GM13977 (cell line): ENCODE measurements at regions not wholly inside any gene's neighbourhood (a gene's known extent, or its start where the extent isn't known, plus 50 kb on each side); places are given as distances from the start of the nearest gene placed in this dataset.

ENCODE experiments used
- DNase-seq: peaks from one replicate; pipeline ENCODE4 v3.0.0; 2012; ENCODE audit warnings: low spot score
- in situ Hi-C: fragments of 300-500 bp; cut with MboI; formaldehyde crosslinking; loops from one replicate; pipeline ENCODE4 v1.12.0; 2022; ENCODE audit warnings: low sequenced_read_pairs, low pct_unique_long_range_greater_than_20kb, mixed read lengths, inconsistent platforms; ENCODE audit not compliant: unreplicated experiment
- TF ChIP-seq, protein P1 (sequence below): IDR thresholded peaks from 2 replicates; pipeline ENCODE4 v1.5.1; 2012; ENCODE audit warnings: mild to moderate bottlenecking, control low read depth; ENCODE audit not compliant: insufficient read depth; ENCODE audit errors: extremely low read depth, missing control alignments

DNA sequence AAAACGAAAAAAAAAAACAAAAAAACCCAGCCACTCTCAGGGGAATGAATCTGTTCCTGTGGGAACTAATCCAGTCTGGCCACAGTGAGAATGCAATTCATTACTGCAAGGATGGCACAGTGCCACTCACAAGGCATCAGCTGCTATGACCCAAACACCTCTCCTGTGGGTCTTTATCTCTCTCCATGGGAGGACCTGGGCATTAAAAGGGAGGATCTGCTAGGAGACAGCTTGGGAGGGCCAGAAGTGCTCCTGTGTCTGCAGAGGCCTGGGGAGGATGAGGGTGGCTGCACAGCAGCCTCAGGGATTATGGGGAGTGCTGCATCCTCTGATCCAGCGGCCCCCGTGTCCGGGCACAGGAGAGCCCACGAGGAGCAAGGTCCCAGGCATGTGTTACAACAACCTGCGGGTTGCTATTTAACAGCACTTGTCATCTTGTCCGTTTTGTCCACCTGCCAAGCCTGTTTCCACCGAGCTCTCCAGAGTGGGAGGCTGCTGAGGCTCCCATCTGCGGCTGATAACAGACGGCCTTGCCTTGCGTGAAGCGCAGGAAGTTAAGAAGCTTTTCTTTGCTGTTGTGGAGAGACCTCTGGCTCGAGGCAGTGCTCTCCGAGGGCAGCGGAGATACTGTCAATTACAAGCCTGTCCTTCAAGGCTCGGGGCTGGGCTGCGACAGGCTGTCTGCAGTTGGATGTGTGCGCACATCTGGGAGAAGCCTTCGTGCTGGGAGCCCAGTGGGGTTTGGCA lies 97.7 kb downstream of the NXPE2 start:
- in situ Hi-C loops, result no loop called here
- no peak for DNase-seq
- TF ChIP-seq, protein P1, sequence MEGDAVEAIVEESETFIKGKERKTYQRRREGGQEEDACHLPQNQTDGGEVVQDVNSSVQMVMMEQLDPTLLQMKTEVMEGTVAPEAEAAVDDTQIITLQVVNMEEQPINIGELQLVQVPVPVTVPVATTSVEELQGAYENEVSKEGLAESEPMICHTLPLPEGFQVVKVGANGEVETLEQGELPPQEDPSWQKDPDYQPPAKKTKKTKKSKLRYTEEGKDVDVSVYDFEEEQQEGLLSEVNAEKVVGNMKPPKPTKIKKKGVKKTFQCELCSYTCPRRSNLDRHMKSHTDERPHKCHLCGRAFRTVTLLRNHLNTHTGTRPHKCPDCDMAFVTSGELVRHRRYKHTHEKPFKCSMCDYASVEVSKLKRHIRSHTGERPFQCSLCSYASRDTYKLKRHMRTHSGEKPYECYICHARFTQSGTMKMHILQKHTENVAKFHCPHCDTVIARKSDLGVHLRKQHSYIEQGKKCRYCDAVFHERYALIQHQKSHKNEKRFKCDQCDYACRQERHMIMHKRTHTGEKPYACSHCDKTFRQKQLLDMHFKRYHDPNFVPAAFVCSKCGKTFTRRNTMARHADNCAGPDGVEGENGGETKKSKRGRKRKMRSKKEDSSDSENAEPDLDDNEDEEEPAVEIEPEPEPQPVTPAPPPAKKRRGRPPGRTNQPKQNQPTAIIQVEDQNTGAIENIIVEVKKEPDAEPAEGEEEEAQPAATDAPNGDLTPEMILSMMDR, result no peak

GRCh38 chr11:114776956-114777355 lies 98.6 kb downstream of the NXPE2 start:
- TF ChIP-seq, protein P1, result no peak

GRCh38 chr11:114779189-114779588 lies 100.9 kb downstream of the NXPE2 start:
- TF ChIP-seq, protein P1, result no peak
- in situ Hi-C loops, result no loop called here
- no peak for DNase-seq

More at GRCh38 chr11:114776956-114777355, 98.6 kb downstream of the NXPE2 start:
- in situ Hi-C loops, result no loop called here
- peak; percentile 16 for DNase-seq

DNA sequence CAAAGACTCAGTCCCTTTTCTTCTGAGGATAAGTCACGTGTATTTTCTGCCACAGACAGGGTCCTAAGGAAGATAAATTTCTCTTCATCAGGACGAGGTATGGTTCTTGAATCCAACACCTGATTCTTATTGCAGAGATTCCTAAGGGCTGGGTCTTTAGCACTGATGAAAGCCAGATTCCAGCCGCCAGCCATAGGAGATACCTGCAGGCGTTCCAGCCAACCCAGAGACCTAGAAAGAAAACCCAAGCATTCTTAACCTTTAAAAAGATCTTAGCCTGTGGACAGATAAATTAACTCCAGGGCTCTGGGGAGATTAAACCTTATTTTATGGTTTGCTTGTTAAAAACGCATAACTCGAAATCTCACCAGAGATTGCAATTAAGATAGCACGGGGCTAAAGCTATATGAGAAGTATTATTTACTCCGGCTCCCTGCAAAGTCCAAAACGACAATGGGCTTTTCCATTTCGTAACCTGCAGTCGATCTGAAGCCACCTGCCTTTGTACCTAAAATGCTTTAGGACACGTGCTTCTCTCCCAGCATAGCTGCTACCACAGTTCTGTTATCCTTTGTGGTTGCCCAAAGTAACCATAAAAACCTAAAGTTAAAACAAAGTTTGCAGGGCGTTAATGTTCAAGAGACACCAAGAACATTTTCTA lies 104.5 kb downstream of the NXPE2 start:
- in situ Hi-C loops, result no loop called here

DNA sequence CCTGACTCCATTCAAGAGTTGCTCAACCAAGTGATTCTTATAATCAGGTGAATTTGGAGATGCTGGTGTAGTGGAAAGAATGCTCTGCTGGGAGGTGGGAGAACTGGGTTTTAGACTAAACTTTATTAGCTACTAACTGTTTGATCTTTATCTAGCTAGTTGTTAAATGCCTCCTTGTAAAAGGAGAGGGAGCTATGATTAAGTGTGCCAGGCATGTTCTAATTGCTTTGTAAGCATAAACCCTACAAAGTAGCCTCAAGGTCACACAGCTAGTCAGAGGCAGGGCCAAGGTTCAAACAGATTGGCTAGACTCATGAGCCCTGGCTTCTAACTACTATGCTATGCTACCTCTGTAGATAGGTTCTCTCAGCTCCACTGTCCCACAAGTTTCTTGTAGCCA lies 105.5 kb downstream of the NXPE2 start:
- in situ Hi-C loops, result no loop called here
- DNase-seq, result no peak
- TF ChIP-seq, protein P1, result no peak

More for the DNA sequence above, 104.5 kb downstream of the NXPE2 start:
- DNase-seq, result no peak
- TF ChIP-seq, protein P1, result no peak

DNA sequence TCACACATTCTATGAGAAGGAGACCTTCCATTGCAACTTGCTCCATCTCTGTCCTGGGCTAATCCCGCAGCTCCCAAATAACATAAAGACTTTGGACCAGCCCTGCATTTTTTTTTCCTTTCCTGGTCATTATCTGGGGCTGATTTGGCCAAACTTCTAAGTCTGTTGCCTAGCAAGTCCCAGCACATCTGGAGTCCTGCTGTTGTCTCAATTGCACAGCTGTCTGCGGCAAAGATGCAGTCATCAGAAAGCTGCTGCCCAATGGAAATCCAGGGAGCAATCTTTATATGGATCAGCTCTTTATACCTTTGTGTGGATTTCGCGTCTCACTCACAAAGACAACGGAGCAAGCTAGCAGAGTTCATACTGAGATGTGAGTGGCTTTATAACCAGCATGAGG lies 105.9 kb downstream of the NXPE2 start:
- in situ Hi-C loops, result no loop called here
- TF ChIP-seq, protein P1, result no peak
- DNase-seq, result no peak
